Mesenchymal stem cell (in vitro differentiated cells and primary cell): ENCODE measurements at regions not wholly inside any gene's neighbourhood (a gene's known extent, or its start where the extent isn't known, plus 50 kb on each side); places are given as distances from the start of the nearest gene placed in this dataset.

Experiments used
- DNase-seq: peaks from one replicate; pipeline ENCODE4 v3.0.0-alpha.2; 2013
- H2AFZ ChIP-seq: one replicate; pipeline ENCODE4 v1.6.1; 2013; ENCODE audit warnings: low read depth, mild to moderate bottlenecking, control low read depth, inconsistent platforms, low read length, moderate library complexity
- H2AK5ac ChIP-seq: 2 replicates; pipeline ENCODE4 v1.6.1; 2013; ENCODE audit warnings: low read length, moderate library complexity, mild to moderate bottlenecking, inconsistent platforms; ENCODE audit not compliant: severe bottlenecking
- H2BK120ac ChIP-seq: one replicate; pipeline ENCODE4 v1.6.1; 2013; ENCODE audit warnings: low read depth, mild to moderate bottlenecking, inconsistent platforms, low read length, moderate library complexity
- H2BK12ac ChIP-seq, 2 experiments: one replicate each; pipeline ENCODE4 v1.6.1; 2013; ENCODE audit warnings: inconsistent platforms in 2 of 2, low read length in 2 of 2, mild to moderate bottlenecking in 2 of 2, moderate library complexity in 2 of 2, control low read depth in 1 of 2
- H2BK15ac ChIP-seq: one replicate; pipeline ENCODE4 v1.6.1; 2013; ENCODE audit warnings: mild to moderate bottlenecking, low read depth, inconsistent platforms; ENCODE audit not compliant: poor library complexity, severe bottlenecking
- H2BK5ac ChIP-seq: 2 replicates; pipeline ENCODE4 v1.6.1; 2013; ENCODE audit warnings: low read depth, mild to moderate bottlenecking, low read length, control low read depth, inconsistent platforms; ENCODE audit not compliant: poor library complexity, severe bottlenecking
- H3K14ac ChIP-seq, 2 experiments: one replicate each; pipeline ENCODE4 v1.6.1; 2013; ENCODE audit warnings: inconsistent platforms in 2 of 2, low read length in 2 of 2, control low read depth in 1 of 2, mild to moderate bottlenecking in 1 of 2, moderate library complexity in 1 of 2
- H3K18ac ChIP-seq, 2 experiments: one replicate each; pipeline ENCODE4 v1.6.1; 2013; ENCODE audit warnings: inconsistent platforms in 2 of 2, low read length in 2 of 2, control low read depth in 1 of 2, low read depth in 1 of 2, mild to moderate bottlenecking in 1 of 2
- H3K23ac ChIP-seq, 2 experiments: one replicate each; pipeline ENCODE4 v1.6.1; 2013; ENCODE audit warnings: inconsistent platforms in 2 of 2, low read length in 2 of 2, mild to moderate bottlenecking in 2 of 2, moderate library complexity in 2 of 2, control low read depth in 1 of 2
- H3K27ac ChIP-seq: 2 replicates; pipeline ENCODE4 v1.5.1; 2013; ENCODE audit warnings: mild to moderate bottlenecking, moderate library complexity, low read length, control low read depth, inconsistent platforms; ENCODE audit not compliant: poor library complexity, severe bottlenecking
- H3K27me3 ChIP-seq, 2 experiments: 2 replicates each; pipeline versions ENCODE4 v1.6.1 to v1.7.0; 2013; ENCODE audit warnings: low read length in 2 of 2, mild to moderate bottlenecking in 2 of 2, moderate library complexity in 2 of 2, control low read depth in 1 of 2, inconsistent platforms in 1 of 2; ENCODE audit not compliant: control insufficient read depth in 1 of 2, insufficient read depth in 1 of 2
- H3K36me3 ChIP-seq, 2 experiments: 2 replicates each; pipeline versions ENCODE4 v1.6.1 to v1.7.0; 2013; ENCODE audit warnings: low read length in 2 of 2, control low read depth in 1 of 2, inconsistent platforms in 1 of 2, low read depth in 1 of 2, mild to moderate bottlenecking in 1 of 2; ENCODE audit not compliant: insufficient read depth in 2 of 2, control insufficient read depth in 1 of 2
- H3K4ac ChIP-seq, 2 experiments: one replicate each; pipeline ENCODE4 v1.6.1; 2013; ENCODE audit warnings: inconsistent platforms in 2 of 2, low read length in 2 of 2, mild to moderate bottlenecking in 2 of 2, moderate library complexity in 2 of 2, control low read depth in 1 of 2, low read depth in 1 of 2
- H3K4me1 ChIP-seq: 2 replicates; pipeline ENCODE4 v1.6.1; 2013; ENCODE audit warnings: low read depth, low read length, control low read depth; ENCODE audit not compliant: control insufficient read depth, insufficient read depth
- H3K4me2 ChIP-seq: 2 replicates; pipeline ENCODE4 v1.6.1; 2013; ENCODE audit warnings: low read length, mild to moderate bottlenecking, inconsistent platforms; ENCODE audit not compliant: poor library complexity, severe bottlenecking
- H3K4me3 ChIP-seq, 2 experiments: 2 replicates each; pipeline versions ENCODE4 v1.5.1 to v1.7.0; 2013; ENCODE audit warnings: low read length in 2 of 2, mild to moderate bottlenecking in 2 of 2, control low read depth in 1 of 2, low read depth in 1 of 2; ENCODE audit not compliant: insufficient read depth in 1 of 2
- H3K79me1 ChIP-seq: replicated peaks from 2 replicates; pipeline ENCODE4 v1.6.1; 2013; ENCODE audit warnings: mild to moderate bottlenecking, control low read depth, low read length, inconsistent platforms; ENCODE audit not compliant: poor library complexity, severe bottlenecking
- H3K9ac ChIP-seq: 2 replicates; pipeline ENCODE4 v1.7.0; 2013; ENCODE audit warnings: mild to moderate bottlenecking, low read length, moderate library complexity
- H3K9me3 ChIP-seq: 2 replicates; pipeline ENCODE4 v1.7.0; 2013; ENCODE audit warnings: mild to moderate bottlenecking, low read length; ENCODE audit not compliant: control insufficient read depth
- H4K8ac ChIP-seq: one replicate; pipeline ENCODE4 v1.6.1; 2013; ENCODE audit warnings: inconsistent platforms, mild to moderate bottlenecking, low read length, moderate library complexity
- H4K91ac ChIP-seq: one replicate; pipeline ENCODE4 v1.6.1; 2013; ENCODE audit warnings: mild to moderate bottlenecking, low read length, inconsistent platforms
- WGBS: methylation state at CpG from one replicate; pipeline ENCODE4 v1.1.7; 2013; ENCODE audit warnings: mixed read lengths; 5-methylcytosine and 5-hydroxymethylcytosine counted together

DNA sequence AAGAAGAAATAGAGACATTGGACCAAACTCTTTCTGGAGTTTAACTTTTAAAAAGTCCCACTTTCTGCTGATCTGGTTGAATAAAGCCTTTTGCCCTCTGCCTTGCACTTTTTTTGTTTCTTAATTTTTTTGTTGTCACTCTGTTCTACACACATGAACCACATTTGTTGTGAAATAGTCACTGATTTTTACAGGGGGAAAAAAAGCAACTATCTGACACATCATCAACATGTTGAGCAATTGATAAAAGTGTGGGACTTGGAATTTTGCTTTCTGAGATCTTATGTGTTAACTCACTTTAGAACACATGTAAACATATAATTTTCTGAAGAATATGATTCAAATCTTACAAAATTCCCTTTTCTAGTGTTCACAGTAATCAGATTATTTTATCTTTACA is 414.8 kb upstream of the FIGN start:
- no peak overlapping the region for H3K9ac ChIP-seq
- H3K9me3 ChIP-seq: no peaks in the 10 kb centered on the region
- no peaks in the 10 kb centered on the region for H3K36me3 ChIP-seq
- no peak for DNase-seq
- H4K8ac ChIP-seq: no peak overlapping the region
- no peak overlapping the region for H3K4me3 ChIP-seq
- no peak overlapping the region for H2AK5ac ChIP-seq
- no peak overlapping the region for H3K23ac ChIP-seq
- H3K4me2 ChIP-seq: no peak overlapping the region
- no peaks in the 10 kb centered on the region for H3K4me1 ChIP-seq
- H2BK120ac ChIP-seq: no peak overlapping the region
- no peak overlapping the region for H3K27ac ChIP-seq
- no peak overlapping the region for H3K4ac ChIP-seq
- H3K18ac ChIP-seq: no peak overlapping the region
- H3K27me3 ChIP-seq: no peaks in the 10 kb centered on the region
- no peak overlapping the region for H3K14ac ChIP-seq
- H4K91ac ChIP-seq: no peak overlapping the region
- no peak overlapping the region for H2BK12ac ChIP-seq
- H2BK5ac ChIP-seq: no peak overlapping the region
- H2BK15ac ChIP-seq: no peak overlapping the region
- no peak overlapping the region for H2AFZ ChIP-seq
- no peaks in the 10 kb centered on the region for H3K79me1 ChIP-seq

DNA sequence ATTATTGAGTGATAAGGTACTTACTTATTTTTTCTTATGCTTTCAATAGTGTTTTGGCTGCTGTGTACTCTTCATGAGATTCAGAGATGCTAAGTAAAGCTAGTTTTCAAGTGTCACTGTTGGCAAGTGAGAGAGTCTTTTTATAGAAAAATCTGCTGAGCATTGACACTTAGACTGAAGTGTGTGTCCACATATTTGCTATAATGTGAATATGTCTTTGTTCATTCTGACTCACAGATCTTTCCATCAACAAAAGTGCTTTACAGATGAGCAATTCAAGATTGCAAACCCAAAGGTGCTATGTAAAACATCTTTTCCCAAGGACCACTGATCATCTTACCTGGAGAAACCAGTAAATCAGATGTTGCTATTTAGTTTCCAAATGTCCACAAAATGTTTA is 410.6 kb upstream of the FIGN start:
- H3K27ac ChIP-seq: no peak overlapping the region
- H2BK120ac ChIP-seq: no peak overlapping the region
- no peaks in the 10 kb centered on the region for H3K9me3 ChIP-seq
- H3K4me1 ChIP-seq: no peaks in the 10 kb centered on the region
- no peak overlapping the region for H4K91ac ChIP-seq
- no peak overlapping the region for H3K4me2 ChIP-seq
- no peak for DNase-seq
- no peak overlapping the region for H4K8ac ChIP-seq
- H3K18ac ChIP-seq: no peak overlapping the region
- H3K14ac ChIP-seq: no peak overlapping the region
- H3K79me1 ChIP-seq: no peaks in the 10 kb centered on the region
- no peaks in the 10 kb centered on the region for H3K27me3 ChIP-seq
- H3K36me3 ChIP-seq: no peaks in the 10 kb centered on the region
- no peak overlapping the region for H2BK5ac ChIP-seq
- H2AFZ ChIP-seq: no peak overlapping the region
- no peak overlapping the region for H3K23ac ChIP-seq
- no peak overlapping the region for H3K4ac ChIP-seq
- no peak overlapping the region for H2BK12ac ChIP-seq
- H2BK15ac ChIP-seq: no peak overlapping the region
- no peak overlapping the region for H3K9ac ChIP-seq
- H3K4me3 ChIP-seq: no peak overlapping the region
- H2AK5ac ChIP-seq: no peak overlapping the region

DNA sequence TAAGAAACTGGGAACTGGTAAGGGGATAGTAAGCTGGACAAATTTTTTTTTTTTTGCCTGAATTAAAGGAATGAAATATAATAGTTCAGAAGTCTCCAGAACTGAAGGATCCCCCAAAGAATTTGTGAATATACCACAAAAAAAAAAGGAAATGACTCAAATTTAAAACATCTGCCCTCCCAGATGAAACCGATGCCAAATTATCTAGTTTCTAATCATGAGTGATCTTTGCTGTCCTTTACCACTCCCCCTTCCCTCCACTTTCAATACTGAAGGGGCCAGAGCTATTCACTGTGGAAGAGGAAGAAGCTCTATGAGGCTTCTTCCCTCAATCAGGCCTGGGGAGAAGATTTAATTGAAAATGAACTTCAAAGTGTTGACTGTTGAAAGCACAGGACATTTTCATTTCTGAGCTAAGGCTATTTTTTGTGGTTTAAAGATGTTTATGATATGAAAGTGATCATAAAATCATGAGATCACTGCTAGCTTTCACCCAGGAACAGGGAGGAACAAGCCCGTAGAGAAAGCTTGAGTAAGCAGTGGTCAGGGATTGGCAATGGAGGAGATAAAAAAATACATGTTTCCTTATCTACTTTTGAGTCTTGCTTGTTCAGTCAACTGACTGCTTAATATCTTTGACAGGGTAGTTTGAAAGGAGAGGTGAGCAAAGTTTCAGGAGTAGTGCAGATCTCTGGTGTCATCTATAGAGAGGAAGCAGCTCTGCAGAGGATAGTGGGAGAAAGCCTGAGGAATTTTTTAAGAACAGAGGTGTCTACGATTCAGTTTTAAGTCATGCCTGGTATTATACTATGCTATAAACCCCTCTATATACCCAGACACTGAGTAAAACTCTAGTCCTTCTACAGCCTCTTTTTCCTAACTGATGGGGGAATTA is 409.5 kb upstream of the FIGN start:
- H2BK5ac ChIP-seq: no peak overlapping the region
- H3K9me3 ChIP-seq: no peaks in the 10 kb centered on the region
- no peak overlapping the region for H2BK120ac ChIP-seq
- no peak overlapping the region for H3K14ac ChIP-seq
- no peak overlapping the region for H3K18ac ChIP-seq
- no peak overlapping the region for H4K8ac ChIP-seq
- peak overlapping the region; percentile 21 for H3K9ac ChIP-seq
- H3K27me3 ChIP-seq: no peaks in the 10 kb centered on the region
- 74% methylated on average over 1 of the region's 3 CpGs for WGBS
- no peaks in the 10 kb centered on the region for H3K4me1 ChIP-seq
- no peak overlapping the region for H3K4ac ChIP-seq
- H3K79me1 ChIP-seq: no peaks in the 10 kb centered on the region
- H2AK5ac ChIP-seq: no peak overlapping the region
- peak; percentile 6 for DNase-seq
- no peak overlapping the region for H2BK12ac ChIP-seq
- no peak overlapping the region for H2AFZ ChIP-seq
- no peak overlapping the region for H3K23ac ChIP-seq
- peak overlapping the region in 1 of 2 experiments; percentile 52 for H3K4me3 ChIP-seq
- no peaks in the 10 kb centered on the region for H3K36me3 ChIP-seq
- H2BK15ac ChIP-seq: no peak overlapping the region
- H3K4me2 ChIP-seq: no peak overlapping the region
- H3K27ac ChIP-seq: no peak overlapping the region
- H4K91ac ChIP-seq: no peak overlapping the region

DNA sequence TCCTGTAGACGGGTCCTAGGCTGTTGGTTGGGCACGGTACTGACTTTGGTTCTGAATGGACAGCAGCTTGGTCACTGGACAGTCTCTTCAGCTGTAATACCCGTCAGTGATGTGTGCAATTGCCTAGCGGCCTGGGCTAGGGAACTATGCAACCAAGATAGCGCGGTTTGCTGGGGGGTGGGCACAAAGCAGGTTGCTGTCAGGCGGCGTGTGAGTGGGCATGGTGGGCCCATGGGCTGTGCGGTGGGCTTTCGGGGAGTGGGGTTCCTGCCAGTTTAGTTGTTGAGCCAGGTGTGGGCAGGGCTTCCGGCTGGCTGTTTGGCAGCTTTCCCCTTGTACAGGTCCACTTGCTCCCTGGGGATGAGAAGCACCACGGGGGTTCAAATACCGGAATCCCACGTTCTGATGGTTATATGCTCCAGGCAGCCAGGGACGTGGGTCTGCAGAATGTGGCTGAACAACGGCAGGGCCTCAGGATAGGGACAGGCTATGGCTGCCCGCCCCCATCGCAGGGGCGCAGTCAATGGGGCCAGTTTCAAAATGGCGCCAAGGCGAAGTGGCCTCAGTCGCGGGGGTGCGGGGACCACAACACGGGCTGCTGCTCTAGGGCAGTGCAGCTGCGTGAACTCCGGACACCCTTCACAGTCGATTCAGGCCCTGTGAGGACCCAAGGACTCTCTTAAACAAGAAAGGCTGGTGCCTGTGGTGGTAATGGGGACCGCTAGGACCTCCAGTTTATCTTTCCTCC is 407.5 kb upstream of the FIGN start:
- Histone ChIP-seq H3K27me3 (no peaks in the 10 kb centered on the region), H2BK5ac (no peak overlapping the region), H3K18ac (no peak overlapping the region), H3K4ac (no peak overlapping the region), H3K4me1 (no peaks in the 10 kb centered on the region), H4K91ac (no peak overlapping the region), H3K79me1 (no peaks in the 10 kb centered on the region), H3K4me2 (no peak overlapping the region), H4K8ac (no peak overlapping the region), H3K14ac (no peak overlapping the region), H3K9me3 (no peaks in the 10 kb centered on the region), H2AK5ac (no peak overlapping the region), H2AFZ (no peak overlapping the region), H3K4me3 (no peak overlapping the region), H3K27ac (no peak overlapping the region), H2BK120ac (no peak overlapping the region), H3K9ac (no peak overlapping the region), H2BK15ac (no peak overlapping the region), H2BK12ac (no peak overlapping the region), H3K36me3 (no peaks in the 10 kb centered on the region), H3K23ac (no peak overlapping the region)
- WGBS: 95% methylated on average over 29 of the region's 29 CpGs
- DNase-seq: no peak
